ENCODE measurements at regions not wholly inside any gene's neighbourhood (a gene's known extent, or its start where the extent isn't known, plus 50 kb on each side); places are given as distances from the start of the nearest gene placed in this dataset.

DNA sequence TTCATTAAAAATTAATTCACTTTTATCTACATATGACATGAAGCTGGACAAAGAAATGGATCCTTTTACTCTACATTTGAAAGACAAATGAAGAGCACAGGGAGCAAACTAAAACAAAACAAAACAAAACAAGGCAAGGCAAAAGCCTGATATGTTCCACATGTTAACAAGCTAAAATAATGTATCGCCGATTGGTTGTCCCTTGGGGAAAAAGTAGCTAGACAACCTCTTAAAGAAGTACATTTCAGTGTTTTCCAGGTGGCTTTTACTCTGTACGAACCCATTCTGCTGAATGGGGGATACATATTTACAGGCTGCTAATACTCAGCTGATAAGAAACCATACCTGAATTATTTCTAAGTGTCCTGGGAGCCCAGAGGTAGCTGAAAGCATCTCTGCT is 493.0 kb upstream of the TBL1XR1 start:
- no peak for TF ChIP-seq CTCF (IDR thresholded peaks at IDR 0.05; ENCODE audit: low read depth, low read length)
- no peak for TF ChIP-seq MAX (IDR thresholded peaks at IDR 0.05; ENCODE audit: low read depth, low read length)
- TF ChIP-seq POLR2A (IDR thresholded peaks at IDR 0.05; ENCODE audit: extremely low read depth, insufficient read length), result no peak
